Tibial nerve (tissue), 3 donors: ENCODE measurements at regions not wholly inside any gene's neighbourhood (a gene's known extent, or its start where the extent isn't known, plus 50 kb on each side); places are given as distances from the start of the nearest gene placed in this dataset.

ENCODE experiments used
- POLR2A ChIP-seq, 2 donors: fragments of 450-650 bp; IDR thresholded peaks; one replicate each; pipeline ENCODE4 v1.6.1; 2017; ENCODE audit warnings: antibody characterized with exemption in 2 of 2, mild to moderate bottlenecking in 2 of 2, moderate library complexity in 2 of 2
- TF ChIP-seq, protein P1 (sequence below), 5 experiments: fragments of 200-600 bp in 3 of 5; fragments of 450-650 bp in 2 of 5; sonication (generic) in 3 of 5; IDR thresholded peaks; one replicate each; pipeline ENCODE4 v1.5.1; 2016 to 2019; ENCODE audit warnings: antibody characterized with exemption in 5 of 5, mild to moderate bottlenecking in 3 of 5, moderate library complexity in 2 of 5

DNA sequence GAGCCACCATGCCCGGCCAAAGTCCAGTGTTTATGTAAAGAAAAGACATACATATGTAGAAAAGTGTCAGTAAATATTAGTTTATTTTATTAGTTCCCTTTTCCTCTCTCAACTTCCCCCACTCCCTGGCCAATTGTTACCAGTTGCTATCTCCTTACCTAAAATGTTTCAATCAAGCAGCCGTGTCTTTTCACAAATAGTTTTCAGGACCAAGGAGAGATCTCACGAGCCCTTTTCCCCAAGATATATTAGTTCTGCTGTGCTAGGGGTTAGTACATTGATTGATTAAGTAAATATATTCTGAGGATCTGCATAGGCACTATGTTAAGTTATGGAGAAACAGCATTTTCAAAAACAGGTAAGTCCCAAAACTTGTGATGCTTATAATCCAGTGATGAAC lies 87.4 kb downstream of the ZIC4 start:
- TF ChIP-seq, protein P1, sequence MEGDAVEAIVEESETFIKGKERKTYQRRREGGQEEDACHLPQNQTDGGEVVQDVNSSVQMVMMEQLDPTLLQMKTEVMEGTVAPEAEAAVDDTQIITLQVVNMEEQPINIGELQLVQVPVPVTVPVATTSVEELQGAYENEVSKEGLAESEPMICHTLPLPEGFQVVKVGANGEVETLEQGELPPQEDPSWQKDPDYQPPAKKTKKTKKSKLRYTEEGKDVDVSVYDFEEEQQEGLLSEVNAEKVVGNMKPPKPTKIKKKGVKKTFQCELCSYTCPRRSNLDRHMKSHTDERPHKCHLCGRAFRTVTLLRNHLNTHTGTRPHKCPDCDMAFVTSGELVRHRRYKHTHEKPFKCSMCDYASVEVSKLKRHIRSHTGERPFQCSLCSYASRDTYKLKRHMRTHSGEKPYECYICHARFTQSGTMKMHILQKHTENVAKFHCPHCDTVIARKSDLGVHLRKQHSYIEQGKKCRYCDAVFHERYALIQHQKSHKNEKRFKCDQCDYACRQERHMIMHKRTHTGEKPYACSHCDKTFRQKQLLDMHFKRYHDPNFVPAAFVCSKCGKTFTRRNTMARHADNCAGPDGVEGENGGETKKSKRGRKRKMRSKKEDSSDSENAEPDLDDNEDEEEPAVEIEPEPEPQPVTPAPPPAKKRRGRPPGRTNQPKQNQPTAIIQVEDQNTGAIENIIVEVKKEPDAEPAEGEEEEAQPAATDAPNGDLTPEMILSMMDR (IDR thresholded peaks at IDR 0.05): no peak
- no peak for TF ChIP-seq POLR2A (IDR thresholded peaks at IDR 0.05)
